ENCODE measurements at regions not wholly inside any gene's neighbourhood (a gene's known extent, or its start where the extent isn't known, plus 50 kb on each side); places are given as distances from the start of the nearest gene placed in this dataset.
"Not testable (repeated sequence)": the region's sequence is repeated elsewhere in the genome, so short reads cannot be mapped to it uniquely, and the experiment has no call there.

DNA sequence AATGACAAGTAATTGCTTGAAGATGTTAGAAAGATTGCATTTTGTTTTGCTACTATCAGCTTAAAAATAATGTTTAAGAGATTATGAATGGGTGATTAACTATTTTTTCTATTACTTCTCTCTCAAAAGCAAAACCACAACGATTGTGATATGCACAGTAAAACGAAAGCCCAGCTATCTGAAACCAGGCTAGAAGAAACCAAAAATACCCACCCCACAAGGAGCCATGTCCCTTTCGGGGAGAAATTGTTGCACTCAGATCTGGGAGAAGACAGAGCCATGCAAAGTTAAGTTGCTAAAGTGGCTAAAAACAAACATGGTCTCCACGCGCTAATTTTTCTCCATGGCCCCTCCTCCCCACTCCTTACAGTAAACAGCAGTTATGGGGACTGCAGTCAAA, 173.6 kb downstream of the RPS24 start:
- H3K36me3 Mint-ChIP-seq = no peaks in the 10 kb centered on the region
- H3K4me3 Mint-ChIP-seq = no peak overlapping the region
- no peaks in the 10 kb centered on the region for H3K9me3 Mint-ChIP-seq
- DNase-seq (ENCODE audit: low spot score in 2 of 2) (no peak), ATAC-seq (no peak)
- no peaks in the 10 kb centered on the region for H3K4me1 Mint-ChIP-seq
- no peak overlapping the region for H3K27ac Mint-ChIP-seq

DNA sequence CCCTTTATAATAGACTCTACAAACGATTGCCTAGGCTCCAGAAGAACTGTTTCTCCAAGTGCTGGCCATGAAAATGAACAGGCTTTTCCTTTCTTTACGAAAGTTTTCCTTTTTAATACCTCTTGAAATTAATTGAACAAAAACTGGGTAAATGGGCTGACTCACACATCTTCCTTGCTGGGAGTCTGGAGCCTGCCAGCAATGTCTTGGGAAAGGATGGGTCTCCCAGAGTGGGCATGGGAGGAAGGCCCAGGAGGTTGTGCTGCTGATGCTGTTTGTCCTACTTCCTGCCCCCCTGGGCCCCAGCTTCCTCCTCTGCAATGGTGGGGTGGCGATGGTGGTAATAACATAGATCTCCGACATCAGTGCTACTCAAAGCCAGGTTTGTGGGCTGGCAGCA, 174.1 kb downstream of the RPS24 start:
- Mint-ChIP-seq H3K4me3 (no peak overlapping the region), H3K27ac (no peak overlapping the region), H3K9me3 (no peaks in the 10 kb centered on the region), H3K36me3 (no peaks in the 10 kb centered on the region), H3K4me1 (no peaks in the 10 kb centered on the region)
- DNase-seq (ENCODE audit: low spot score in 2 of 2) (no peak), ATAC-seq (no peak)

DNA sequence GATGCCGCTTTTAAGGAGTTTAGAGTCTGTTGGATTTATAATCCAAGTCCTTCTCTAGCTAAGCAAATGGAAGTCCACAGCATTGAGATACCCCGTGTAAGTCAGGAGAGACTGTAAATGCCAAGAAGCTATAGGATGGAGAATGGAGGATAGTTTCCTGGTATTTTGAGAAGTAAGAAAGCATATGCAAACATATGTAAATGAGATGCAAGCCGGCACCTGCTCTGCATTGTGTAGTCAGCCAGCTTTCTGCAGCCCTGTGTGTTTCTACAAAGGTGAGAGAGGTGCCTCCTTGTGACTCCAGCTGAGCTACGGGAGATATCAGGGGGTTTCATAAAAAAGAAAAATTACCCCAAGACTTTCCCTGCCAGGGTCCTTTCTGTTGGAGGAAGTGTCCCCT, 176.3 kb downstream of the RPS24 start:
- Mint-ChIP-seq H3K4me1 (no peaks in the 10 kb centered on the region), H3K9me3 (no peaks in the 10 kb centered on the region), H3K4me3 (no peak overlapping the region), H3K27ac (peak overlapping the region; percentile 12), H3K36me3 (no peaks in the 10 kb centered on the region)
- ATAC-seq (no peak), DNase-seq (ENCODE audit: low spot score in 2 of 2) (no peak)

DNA sequence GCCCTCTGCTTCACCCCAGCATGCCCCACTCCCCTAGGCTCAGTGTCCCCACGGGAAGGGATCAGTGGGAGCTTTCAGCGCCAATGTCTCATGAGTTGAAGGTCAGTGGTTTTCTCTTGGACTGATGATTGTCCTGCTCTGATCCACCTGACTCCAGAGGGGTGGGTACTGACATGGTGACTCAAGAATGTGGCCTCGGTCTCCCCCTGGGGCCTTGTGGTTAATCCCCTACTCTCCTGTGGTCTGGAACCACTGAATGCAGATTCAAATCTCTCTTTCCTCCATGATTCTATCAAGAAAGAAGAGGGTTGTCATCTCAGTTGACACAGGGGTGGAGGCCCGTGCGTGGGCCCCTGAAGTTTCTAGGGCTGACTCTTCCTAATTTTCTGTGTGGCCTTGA, 176.9 kb downstream of the RPS24 start:
- H3K27ac Mint-ChIP-seq = no peak overlapping the region
- DNase-seq (ENCODE audit: low spot score in 2 of 2) (no peak), ATAC-seq (peak; percentile 43)
- H3K4me3 Mint-ChIP-seq = no peak overlapping the region
- no peaks in the 10 kb centered on the region for H3K4me1 Mint-ChIP-seq
- H3K36me3 Mint-ChIP-seq = no peaks in the 10 kb centered on the region
- no peaks in the 10 kb centered on the region for H3K9me3 Mint-ChIP-seq

DNA sequence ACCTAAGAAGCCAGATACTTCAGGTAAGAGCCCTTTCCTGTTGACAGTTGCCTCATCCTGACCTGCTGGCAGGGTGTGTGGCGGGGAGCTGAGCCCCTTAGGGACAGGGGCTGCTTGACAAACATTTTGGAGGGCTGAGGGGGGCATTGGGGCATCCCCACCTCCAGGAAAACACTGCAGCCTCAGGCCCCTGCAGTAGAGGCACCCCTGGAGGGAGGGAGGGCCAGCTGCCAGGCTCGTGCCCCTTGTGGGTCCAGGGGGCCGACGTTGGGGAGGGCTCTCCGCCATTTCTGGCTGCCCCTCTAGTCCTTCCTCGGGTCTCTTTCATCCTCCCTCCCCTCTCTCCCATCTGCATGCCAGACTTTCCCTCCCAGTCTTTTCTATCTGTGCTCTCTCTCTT, 177.3 kb downstream of the RPS24 start:
- Mint-ChIP-seq H3K27ac (peak overlapping the region; percentile 67), H3K36me3 (no peaks in the 10 kb centered on the region), H3K9me3 (no peaks in the 10 kb centered on the region), H3K4me3 (no peak overlapping the region), H3K4me1 (no peaks in the 10 kb centered on the region)
- ATAC-seq = no peak
- DNase-seq (ENCODE audit: low spot score in 2 of 2) = no peak

DNA sequence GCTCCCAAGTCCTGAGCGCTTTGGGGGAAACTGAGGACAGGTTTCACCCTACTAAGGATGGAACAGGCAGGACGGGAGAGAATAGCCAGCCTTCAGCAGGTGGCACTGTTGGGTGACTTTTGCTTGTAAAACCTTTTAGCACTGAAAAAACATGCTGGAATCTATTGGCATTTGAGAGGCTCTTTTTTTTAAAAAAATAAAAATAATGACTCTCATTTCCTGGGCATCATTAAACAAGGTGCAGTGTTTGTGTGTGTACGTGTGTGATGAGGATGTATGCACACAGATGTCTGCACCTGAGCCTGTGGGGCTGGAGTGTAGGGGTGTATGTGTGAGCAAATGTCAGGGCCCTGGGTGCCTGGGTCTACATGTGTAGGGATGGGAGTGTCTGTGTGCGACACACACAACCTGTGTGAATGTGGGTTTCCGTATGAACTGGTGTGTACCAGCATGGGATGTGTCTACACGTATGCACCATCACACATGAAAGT, 177.9 kb downstream of the RPS24 start:
- no peak for DNase-seq (ENCODE audit: low spot score in 2 of 2)
- Mint-ChIP-seq H3K4me3 (no peak overlapping the region), H3K27ac (peak overlapping the region; percentile 67), H3K4me1 (no peaks in the 10 kb centered on the region), H3K9me3 (no peaks in the 10 kb centered on the region), H3K36me3 (no peaks in the 10 kb centered on the region)
- no peak for ATAC-seq

DNA sequence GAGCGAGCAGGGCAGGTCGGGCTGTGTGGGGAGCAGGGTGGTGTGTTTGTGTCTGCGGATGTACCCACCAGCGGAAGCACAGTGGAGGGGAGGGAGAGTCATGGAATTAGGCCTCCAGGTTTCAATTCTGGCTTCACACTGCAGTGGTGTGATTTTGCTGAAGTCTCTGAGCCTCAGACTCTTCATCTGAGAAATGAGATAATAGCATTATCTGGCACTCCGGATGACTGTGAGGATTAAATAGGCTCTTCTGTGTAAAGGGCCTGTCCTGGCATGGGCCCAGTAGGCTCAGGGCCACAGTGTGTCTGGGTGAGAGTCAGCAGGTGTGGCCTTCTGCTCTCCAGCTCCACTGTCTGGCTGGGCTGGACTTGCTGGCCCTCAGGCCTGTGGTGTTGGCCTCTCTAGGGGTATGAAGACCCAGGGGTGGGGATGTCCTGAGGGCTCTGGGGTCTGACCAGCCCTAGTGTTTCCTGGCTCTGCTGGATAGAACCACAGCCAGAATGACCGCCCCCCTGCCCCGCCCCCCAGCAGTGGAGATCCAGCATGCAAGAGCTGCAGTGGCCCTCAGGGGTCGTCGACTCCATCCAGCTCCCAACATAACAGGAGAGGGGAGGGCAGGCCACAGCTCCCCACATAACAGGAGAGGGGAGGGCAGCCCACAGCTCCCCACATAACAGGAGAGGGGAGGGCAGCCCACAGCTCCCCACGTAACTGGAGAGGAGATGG, 178.6 kb downstream of the RPS24 start:
- DNase-seq (ENCODE audit: low spot score in 2 of 2) = no peak
- H3K4me1 Mint-ChIP-seq = no peaks in the 10 kb centered on the region
- H3K9me3 Mint-ChIP-seq = no peaks in the 10 kb centered on the region

DNA sequence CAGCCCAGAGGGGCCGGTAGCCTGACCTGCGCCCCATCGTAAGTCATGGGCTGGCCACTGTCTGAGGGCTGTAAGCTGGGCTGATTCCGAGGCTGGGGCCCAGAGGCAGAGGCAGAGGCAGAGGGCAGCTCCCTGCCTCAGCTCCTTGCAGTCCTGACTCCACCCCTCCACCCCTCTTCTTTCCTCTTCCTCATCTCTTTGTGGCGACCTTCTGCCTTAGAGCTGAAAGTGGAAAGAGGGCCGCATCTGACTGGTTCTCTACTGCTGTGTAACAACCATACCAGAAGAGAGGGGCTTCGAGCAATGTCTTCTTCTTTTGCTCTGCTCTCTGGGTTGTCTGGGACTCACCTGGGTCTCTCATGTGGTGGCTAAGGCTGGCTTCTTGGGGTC, 179.1 kb downstream of the RPS24 start:
- Mint-ChIP-seq H3K4me1 (no peaks in the 10 kb centered on the region), H3K9me3 (no peaks in the 10 kb centered on the region), H3K4me3 (no peak overlapping the region), H3K36me3 (no peaks in the 10 kb centered on the region), H3K27ac (no peak overlapping the region)
- DNase-seq (ENCODE audit: low spot score in 2 of 2) = no peak
- ATAC-seq = peak; percentile 3

More for the DNA sequence above, 178.6 kb downstream of the RPS24 start:
- H3K4me3 Mint-ChIP-seq = no peak overlapping the region
- H3K27ac Mint-ChIP-seq = peak overlapping the region; percentile 67
- no peaks in the 10 kb centered on the region for H3K36me3 Mint-ChIP-seq
- ATAC-seq = no peak

DNA sequence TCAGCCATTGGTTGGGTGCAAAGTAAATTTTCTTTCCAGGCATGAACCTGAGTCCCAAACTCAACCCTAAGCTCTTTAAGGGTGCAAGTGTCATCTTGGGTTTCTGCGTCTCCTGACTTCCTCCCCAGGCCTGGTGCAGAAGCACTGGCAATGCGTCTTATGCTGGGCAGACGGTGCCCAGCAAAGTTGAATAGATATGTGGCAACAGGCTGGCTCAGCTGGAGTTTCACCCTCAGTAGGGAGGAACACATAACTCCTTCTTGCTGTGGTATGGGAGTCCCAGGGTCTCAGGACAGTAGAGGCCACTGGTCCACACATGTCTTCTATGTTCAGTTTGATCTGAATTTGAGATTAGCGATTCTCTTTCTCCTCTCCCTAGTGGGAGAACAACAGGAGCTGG, 181.3 kb downstream of the RPS24 start:
- ATAC-seq = no peak
- no peak for DNase-seq (ENCODE audit: low spot score in 2 of 2)
- Mint-ChIP-seq H3K36me3 (no peaks in the 10 kb centered on the region), H3K4me1 (no peaks in the 10 kb centered on the region), H3K4me3 (no peak overlapping the region), H3K27ac (no peak overlapping the region), H3K9me3 (peaks cover 2% of the 10 kb centered on the region)

DNA sequence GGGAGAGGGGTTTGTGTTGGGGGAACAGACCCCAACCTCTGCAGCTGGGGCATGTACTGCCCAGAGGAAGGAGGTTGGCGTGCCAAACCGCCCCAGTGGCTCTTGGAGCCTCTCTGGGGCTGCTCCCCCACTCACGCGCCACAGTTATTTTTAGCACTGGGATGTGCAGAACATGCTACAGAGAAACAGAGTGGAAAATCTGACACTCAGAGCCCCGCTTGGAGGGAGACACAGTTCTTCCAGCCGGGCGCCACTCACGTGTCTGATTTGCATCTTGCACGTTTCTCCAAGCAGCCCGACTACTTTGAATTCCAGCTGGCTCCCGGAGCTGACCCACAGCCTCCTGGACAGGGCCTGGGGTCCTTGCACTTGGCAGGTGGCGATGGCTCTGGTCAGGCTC, 182.0 kb downstream of the RPS24 start:
- Mint-ChIP-seq H3K9me3 (peaks cover 2% of the 10 kb centered on the region), H3K27ac (no peak overlapping the region), H3K4me1 (no peaks in the 10 kb centered on the region), H3K36me3 (no peaks in the 10 kb centered on the region), H3K4me3 (no peak overlapping the region)
- DNase-seq (ENCODE audit: low spot score in 2 of 2) (no peak), ATAC-seq (no peak)

DNA sequence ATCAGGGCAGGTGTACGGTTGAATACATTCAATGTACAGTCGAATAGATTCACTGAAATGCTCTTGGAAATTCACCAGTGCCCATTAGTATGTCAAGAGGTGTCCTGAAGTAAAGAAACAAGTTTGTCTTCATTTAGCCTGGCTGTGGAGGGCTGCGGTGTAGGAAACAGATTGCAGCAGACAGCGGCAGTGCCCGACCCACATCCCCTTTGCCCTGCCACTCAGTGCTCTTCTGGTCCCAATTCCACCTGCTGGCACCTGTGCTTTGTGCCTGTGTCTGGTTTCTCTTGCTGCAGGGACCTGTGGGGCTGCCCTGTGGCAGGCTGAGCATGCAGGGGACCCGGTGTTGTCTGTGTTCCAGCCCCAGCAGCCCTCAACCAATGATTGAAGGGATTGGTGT, 183.7 kb downstream of the RPS24 start:
- DNase-seq (ENCODE audit: low spot score in 2 of 2) (no peak), ATAC-seq (no peak)
- H3K9me3 Mint-ChIP-seq = peaks cover 2% of the 10 kb centered on the region
- H3K4me3 Mint-ChIP-seq = no peak overlapping the region
- H3K27ac Mint-ChIP-seq = no peak overlapping the region
- H3K36me3 Mint-ChIP-seq = no peaks in the 10 kb centered on the region
- no peaks in the 10 kb centered on the region for H3K4me1 Mint-ChIP-seq

DNA sequence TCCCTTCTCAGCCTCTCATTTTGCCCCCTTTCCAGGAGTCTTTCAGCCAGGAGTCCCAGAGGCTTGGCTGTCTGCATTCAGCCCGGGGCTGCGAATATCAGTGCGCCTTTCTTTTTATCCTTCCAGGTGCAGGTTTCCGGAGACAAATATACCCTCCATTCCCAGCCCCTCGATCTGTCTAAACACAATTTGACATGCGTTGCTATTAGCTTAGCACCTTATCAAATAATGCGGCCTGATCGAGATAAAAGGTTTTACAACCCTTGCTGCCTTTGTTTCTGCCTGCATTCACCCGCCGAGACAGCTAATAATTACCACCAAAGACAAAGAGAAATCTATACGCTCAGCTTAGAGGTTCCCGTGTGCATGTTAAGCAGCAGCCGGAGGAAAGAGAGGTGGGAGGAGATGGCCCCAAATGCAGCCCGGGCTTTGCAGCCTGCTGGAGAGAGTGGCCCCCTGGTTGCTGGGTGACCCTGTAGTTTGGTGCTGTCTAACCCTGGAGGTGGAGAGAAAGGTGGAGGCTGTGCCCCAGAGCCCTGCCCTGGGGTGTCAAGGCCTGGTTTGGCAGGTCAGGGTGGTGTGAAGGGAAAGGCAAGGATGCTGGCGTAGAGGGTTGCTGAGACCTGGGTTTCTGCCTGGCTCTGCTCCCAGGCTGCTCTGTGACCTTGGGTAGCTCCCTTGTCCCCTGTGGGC, 185.3 kb downstream of the RPS24 start:
- peaks cover 2% of the 10 kb centered on the region for H3K9me3 Mint-ChIP-seq
- no peak overlapping the region for H3K27ac Mint-ChIP-seq
- H3K4me3 Mint-ChIP-seq = no peak overlapping the region
- no peaks in the 10 kb centered on the region for H3K36me3 Mint-ChIP-seq
- no peak for DNase-seq (ENCODE audit: low spot score in 2 of 2)
- ATAC-seq = no peak
- no peaks in the 10 kb centered on the region for H3K4me1 Mint-ChIP-seq

DNA sequence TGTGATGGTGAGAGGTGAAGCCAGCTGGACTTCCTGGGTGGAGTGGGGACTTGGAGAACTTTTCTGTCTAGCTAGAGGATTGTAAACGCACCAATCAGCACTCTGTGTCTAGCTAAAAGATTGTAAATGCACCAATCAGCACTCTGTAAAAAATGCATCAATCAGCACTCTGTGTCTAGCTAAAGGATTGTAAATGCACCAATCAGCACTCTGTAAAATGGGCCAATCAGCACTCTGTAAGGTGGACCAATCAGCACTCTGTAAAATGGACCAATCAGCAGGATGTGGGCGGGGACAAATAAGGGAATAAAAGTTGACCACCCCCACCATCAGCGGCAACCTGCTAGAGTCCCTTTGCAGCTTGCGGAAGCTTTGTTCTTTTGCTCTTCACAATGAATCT, 185.9 kb downstream of the RPS24 start:
- not testable (repeated sequence) for H3K27ac Mint-ChIP-seq; H3K36me3 Mint-ChIP-seq; DNase-seq (ENCODE audit: low spot score in 2 of 2); H3K4me1 Mint-ChIP-seq; ATAC-seq; H3K9me3 Mint-ChIP-seq; H3K4me3 Mint-ChIP-seq

DNA sequence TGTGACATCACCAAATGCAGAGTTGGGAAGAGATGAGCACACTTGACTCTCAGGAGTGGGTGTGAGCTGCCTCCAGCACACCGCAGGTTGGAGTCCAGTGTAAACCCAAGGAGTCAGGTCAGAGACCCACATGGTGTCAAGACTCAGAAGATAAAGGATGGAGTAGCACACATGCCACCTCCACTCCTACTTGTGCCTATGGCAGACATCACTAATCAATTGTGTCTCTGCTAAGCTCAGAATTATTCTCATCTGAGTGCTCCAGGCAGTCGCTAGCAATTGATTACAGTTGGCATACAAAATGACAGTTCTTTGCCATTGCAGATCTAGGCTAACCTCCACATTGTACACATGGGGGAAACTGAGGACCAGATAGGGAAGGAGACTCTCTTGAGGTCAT, 187.1 kb downstream of the RPS24 start:
- Mint-ChIP-seq H3K27ac (no peak overlapping the region), H3K36me3 (no peaks in the 10 kb centered on the region), H3K9me3 (peaks cover 2% of the 10 kb centered on the region), H3K4me3 (no peak overlapping the region), H3K4me1 (no peaks in the 10 kb centered on the region)
- ATAC-seq (no peak), DNase-seq (ENCODE audit: low spot score in 2 of 2) (no peak)

DNA sequence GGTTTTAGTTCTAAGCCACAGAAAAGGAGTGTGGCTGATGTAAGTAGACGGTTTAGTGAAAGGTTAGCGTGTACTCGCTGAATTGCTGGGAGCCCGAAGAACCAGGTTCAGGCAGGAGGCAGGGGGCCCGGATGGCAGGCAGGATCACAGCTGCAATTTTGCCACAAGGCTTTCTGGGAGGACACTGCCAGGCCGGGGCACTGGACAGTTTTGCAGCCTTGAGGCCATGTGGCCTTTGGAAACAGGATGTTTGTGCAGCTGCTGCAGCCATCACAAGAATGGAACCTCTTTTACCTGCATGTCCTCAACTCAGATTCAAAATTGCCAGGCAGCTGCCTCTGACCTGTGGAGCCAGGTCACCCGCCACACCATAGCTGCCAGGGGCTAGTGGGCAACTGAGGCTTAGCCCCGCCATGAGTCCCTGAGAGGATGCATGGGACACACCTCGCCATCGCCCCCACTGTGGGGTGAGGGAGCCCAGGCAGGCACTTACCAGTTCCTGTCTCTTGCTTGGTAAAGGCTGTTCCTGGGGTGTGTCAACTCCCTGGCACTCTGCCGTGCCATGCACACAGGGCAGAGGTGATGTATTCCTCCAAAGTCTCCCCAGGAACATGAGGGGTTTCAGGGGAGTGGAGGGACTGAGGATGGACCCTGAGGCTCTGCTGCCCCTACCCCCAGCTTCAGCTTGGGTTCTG, 188.6 kb downstream of the RPS24 start:
- Mint-ChIP-seq H3K36me3 (no peaks in the 10 kb centered on the region), H3K27ac (no peak overlapping the region), H3K4me1 (no peaks in the 10 kb centered on the region), H3K4me3 (no peak overlapping the region), H3K9me3 (peaks cover 2% of the 10 kb centered on the region)
- ATAC-seq = peak; percentile 4
- DNase-seq (ENCODE audit: low spot score in 2 of 2) = no peak

DNA sequence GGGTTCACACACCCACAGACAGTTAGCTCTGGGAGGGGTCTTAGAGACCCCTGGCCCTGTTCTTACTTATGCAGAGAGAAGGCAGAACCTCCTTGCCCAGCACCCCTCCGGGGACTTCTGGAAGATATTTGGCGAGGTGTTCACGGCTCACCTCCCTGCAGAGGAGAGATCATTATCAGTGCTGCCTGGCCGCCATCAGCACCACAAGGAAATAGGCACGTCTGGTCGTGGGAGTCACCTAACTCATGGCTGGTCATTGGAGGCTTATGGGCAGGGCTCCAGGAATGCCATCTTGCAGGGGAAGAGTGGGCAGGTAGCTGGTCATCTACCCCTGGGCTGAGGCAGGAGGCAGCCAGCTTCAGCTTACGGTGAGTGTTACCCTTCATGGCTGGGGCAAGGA, 189.4 kb downstream of the RPS24 start:
- H3K4me3 Mint-ChIP-seq = no peak overlapping the region
- no peaks in the 10 kb centered on the region for H3K36me3 Mint-ChIP-seq
- H3K27ac Mint-ChIP-seq = no peak overlapping the region
- no peak for DNase-seq (ENCODE audit: low spot score in 2 of 2)
- ATAC-seq = no peak
- peaks cover 2% of the 10 kb centered on the region for H3K9me3 Mint-ChIP-seq
- no peaks in the 10 kb centered on the region for H3K4me1 Mint-ChIP-seq
